Ishikawa (cell line): ENCODE measurements at regions not wholly inside any gene's neighbourhood (a gene's known extent, or its start where the extent isn't known, plus 50 kb on each side); places are given as distances from the start of the nearest gene placed in this dataset.

Source experiments
- CEBPB ChIP-seq: IDR thresholded peaks from 2 replicates; pipeline ENCODE4 v1.6.1; 2012
- CREB1 ChIP-seq: IDR thresholded peaks from 2 replicates; pipeline ENCODE4 v1.6.1; 2012; ENCODE audit warnings: low read depth
- EGR1 ChIP-seq: IDR thresholded peaks from 2 replicates; pipeline ENCODE4 v1.6.1; 2012
- EP300 ChIP-seq: IDR thresholded peaks from 2 replicates; pipeline ENCODE4 v1.6.1; 2012; ENCODE audit warnings: borderline replicate concordance
- FOXM1 ChIP-seq: IDR thresholded peaks from 2 replicates; pipeline ENCODE4 v1.6.1; 2012; ENCODE audit warnings: low read depth, borderline replicate concordance
- MAX ChIP-seq: IDR thresholded peaks from 2 replicates; pipeline ENCODE4 v1.6.1; 2012
- RAD21 ChIP-seq: IDR thresholded peaks from 2 replicates; pipeline ENCODE4 v1.6.1; 2012; ENCODE audit warnings: low read depth
- TAF1 ChIP-seq: IDR thresholded peaks from 2 replicates; pipeline ENCODE4 v1.6.1; 2012; ENCODE audit warnings: low read depth, mild to moderate bottlenecking
- TCF12 ChIP-seq: IDR thresholded peaks from 2 replicates; pipeline ENCODE4 v1.6.1; 2012; ENCODE audit warnings: low read depth
- TEAD4 ChIP-seq: IDR thresholded peaks from 2 replicates; pipeline ENCODE4 v1.6.1; 2012
- USF1 ChIP-seq: IDR thresholded peaks from 2 replicates; pipeline ENCODE4 v1.6.1; 2012
- YY1 ChIP-seq: IDR thresholded peaks from 2 replicates; pipeline ENCODE4 v1.6.1; 2012; ENCODE audit warnings: low read depth
- ZBTB7A ChIP-seq: IDR thresholded peaks from 2 replicates; pipeline ENCODE4 v1.6.1; 2012; ENCODE audit warnings: low read depth
- TF ChIP-seq, protein P1 (sequence below): IDR thresholded peaks from 2 replicates; pipeline ENCODE4 v1.6.1; 2012; ENCODE audit warnings: low read depth, mild to moderate bottlenecking

- no peak for TF ChIP-seq EGR1
- no peak for TF ChIP-seq RAD21
- no peak for TF ChIP-seq ZBTB7A
- TF ChIP-seq TAF1: no peak
- TF ChIP-seq CEBPB: no peak
- TF ChIP-seq EP300: no peak
- no peak for TF ChIP-seq USF1
- TF ChIP-seq YY1: no peak
- TF ChIP-seq, protein P1, sequence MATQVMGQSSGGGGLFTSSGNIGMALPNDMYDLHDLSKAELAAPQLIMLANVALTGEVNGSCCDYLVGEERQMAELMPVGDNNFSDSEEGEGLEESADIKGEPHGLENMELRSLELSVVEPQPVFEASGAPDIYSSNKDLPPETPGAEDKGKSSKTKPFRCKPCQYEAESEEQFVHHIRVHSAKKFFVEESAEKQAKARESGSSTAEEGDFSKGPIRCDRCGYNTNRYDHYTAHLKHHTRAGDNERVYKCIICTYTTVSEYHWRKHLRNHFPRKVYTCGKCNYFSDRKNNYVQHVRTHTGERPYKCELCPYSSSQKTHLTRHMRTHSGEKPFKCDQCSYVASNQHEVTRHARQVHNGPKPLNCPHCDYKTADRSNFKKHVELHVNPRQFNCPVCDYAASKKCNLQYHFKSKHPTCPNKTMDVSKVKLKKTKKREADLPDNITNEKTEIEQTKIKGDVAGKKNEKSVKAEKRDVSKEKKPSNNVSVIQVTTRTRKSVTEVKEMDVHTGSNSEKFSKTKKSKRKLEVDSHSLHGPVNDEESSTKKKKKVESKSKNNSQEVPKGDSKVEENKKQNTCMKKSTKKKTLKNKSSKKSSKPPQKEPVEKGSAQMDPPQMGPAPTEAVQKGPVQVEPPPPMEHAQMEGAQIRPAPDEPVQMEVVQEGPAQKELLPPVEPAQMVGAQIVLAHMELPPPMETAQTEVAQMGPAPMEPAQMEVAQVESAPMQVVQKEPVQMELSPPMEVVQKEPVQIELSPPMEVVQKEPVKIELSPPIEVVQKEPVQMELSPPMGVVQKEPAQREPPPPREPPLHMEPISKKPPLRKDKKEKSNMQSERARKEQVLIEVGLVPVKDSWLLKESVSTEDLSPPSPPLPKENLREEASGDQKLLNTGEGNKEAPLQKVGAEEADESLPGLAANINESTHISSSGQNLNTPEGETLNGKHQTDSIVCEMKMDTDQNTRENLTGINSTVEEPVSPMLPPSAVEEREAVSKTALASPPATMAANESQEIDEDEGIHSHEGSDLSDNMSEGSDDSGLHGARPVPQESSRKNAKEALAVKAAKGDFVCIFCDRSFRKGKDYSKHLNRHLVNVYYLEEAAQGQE: no peak
- TF ChIP-seq CREB1: no peak
- no peak for TF ChIP-seq FOXM1
- no peak for TF ChIP-seq TEAD4
- TF ChIP-seq MAX: no peak
- TF ChIP-seq TCF12: no peak
These were observed 105.2 kb upstream of the TSPAN2 start for GRCh38 chr1:115194506-115194905.
